HepG2 (cell line): ENCODE measurements at regions not wholly inside any gene's neighbourhood (a gene's known extent, or its start where the extent isn't known, plus 50 kb on each side); places are given as distances from the start of the nearest gene placed in this dataset.

Source experiments
- CHD2 ChIP-seq: IDR thresholded peaks from 2 replicates; pipeline ENCODE4 v1.6.1; 2011; ENCODE audit warnings: low read depth, low read length, improper control_type of control experiment
- CTCF ChIP-seq: sonication (generic); formaldehyde crosslinking; IDR thresholded peaks from 2 replicates; pipeline ENCODE4 v1.5.0; 2020; ENCODE audit warnings: mild to moderate bottlenecking, missing genetic modification reagents, moderate library complexity
- EP300 ChIP-seq, 3 experiments: sonication (generic) in 1 of 3; formaldehyde crosslinking in 1 of 3; IDR thresholded peaks; 2 replicates each; pipeline versions ENCODE4 v1.5.1 to v1.6.1; 2011 to 2020; ENCODE audit warnings: low read depth in 2 of 3, low read length in 2 of 3, borderline replicate concordance in 1 of 3, improper control_type of control experiment in 1 of 3, mild to moderate bottlenecking in 1 of 3, missing genetic modification reagents in 1 of 3, moderate library complexity in 1 of 3
- FOXP4 ChIP-seq: sonication (generic); formaldehyde crosslinking; IDR thresholded peaks from 2 replicates; pipeline ENCODE4 v1.4.0; 2020; ENCODE audit warnings: missing genetic modification reagents
- GATAD1 ChIP-seq: IDR thresholded peaks from 2 replicates; pipeline ENCODE4 v1.6.1; 2016; ENCODE audit warnings: missing genetic modification reagents, missing compliant biosample characterization
- GLI4 ChIP-seq: sonication (generic); formaldehyde crosslinking; IDR thresholded peaks from 2 replicates; pipeline ENCODE4 v1.5.1; 2020; ENCODE audit warnings: missing genetic modification reagents, mild to moderate bottlenecking, moderate library complexity, borderline replicate concordance
- HCFC1 ChIP-seq: fragments of 150-350 bp; IDR thresholded peaks from 2 replicates; pipeline ENCODE4 v1.6.1; 2014; ENCODE audit warnings: low read depth, low read length
- MBNL3 ChIP-seq: fragments of 250-450 bp; sonication (Bioruptor Pico); conservative IDR thresholded peaks from 2 replicates; pipeline ENCODE4 v1.8.0; 2022; ENCODE audit warnings: mild to moderate bottlenecking, inconsistent platforms
- POLR2A ChIP-seq, 2 experiments: IDR thresholded peaks; 2 replicates each; pipeline ENCODE4 v1.6.1; 2011; ENCODE audit warnings: low read depth in 2 of 2, low read length in 2 of 2, mild to moderate bottlenecking in 1 of 2, moderate library complexity in 1 of 2; ENCODE audit not compliant: insufficient read depth in 1 of 2
- RAD21 ChIP-seq: fragments of 450-650 bp; formaldehyde crosslinking; IDR thresholded peaks from 2 replicates; pipeline ENCODE4 v1.5.0; 2020; ENCODE audit warnings: mild to moderate bottlenecking
- SMARCC2 ChIP-seq: fragments of 450-650 bp; IDR thresholded peaks from 2 replicates; pipeline ENCODE4 v1.6.1; 2017; ENCODE audit warnings: antibody characterized with exemption, mild to moderate bottlenecking
- ZNF143 ChIP-seq: sonication (generic); formaldehyde crosslinking; IDR thresholded peaks from 2 replicates; pipeline ENCODE4 v1.4.0; 2020; ENCODE audit warnings: missing genetic modification reagents
- ZNF629 ChIP-seq: sonication (generic); formaldehyde crosslinking; conservative IDR thresholded peaks from 2 replicates; pipeline ENCODE4 v1.5.0; 2020; ENCODE audit warnings: missing genetic modification reagents
- TF ChIP-seq, protein P1 (sequence below): sonication (generic); formaldehyde crosslinking; IDR thresholded peaks from 2 replicates; pipeline ENCODE4 v1.4.0; 2020; ENCODE audit warnings: missing genetic modification reagents, borderline replicate concordance

- TF ChIP-seq EP300 (IDR thresholded peaks at IDR 0.05; ENCODE audit: low read depth in 2 of 2, low read length in 2 of 2) (no peak), EP300 (CRISPR knock-in tag; IDR thresholded peaks at IDR 0.05; ENCODE audit: borderline replicate concordance) (no peak), FOXP4 (no peak), GATAD1 (CRISPR knock-in tag) (no peak), POLR2A (IDR thresholded peaks at IDR 0.05; ENCODE audit: insufficient read depth in 1 of 2, low read depth in 2 of 2, low read length in 2 of 2) (no peak), ZNF629 (CRISPR knock-in tag) (no peak), MBNL3 (CRISPR knock-in tag) (no peak), ZNF143 (CRISPR knock-in tag) (no peak), CTCF (CRISPR knock-in tag) (no peak), HCFC1 (no peak), SMARCC2 (no peak), RAD21 (no peak), CHD2 (no peak), GLI4 (no peak)
- TF ChIP-seq, protein P1, sequence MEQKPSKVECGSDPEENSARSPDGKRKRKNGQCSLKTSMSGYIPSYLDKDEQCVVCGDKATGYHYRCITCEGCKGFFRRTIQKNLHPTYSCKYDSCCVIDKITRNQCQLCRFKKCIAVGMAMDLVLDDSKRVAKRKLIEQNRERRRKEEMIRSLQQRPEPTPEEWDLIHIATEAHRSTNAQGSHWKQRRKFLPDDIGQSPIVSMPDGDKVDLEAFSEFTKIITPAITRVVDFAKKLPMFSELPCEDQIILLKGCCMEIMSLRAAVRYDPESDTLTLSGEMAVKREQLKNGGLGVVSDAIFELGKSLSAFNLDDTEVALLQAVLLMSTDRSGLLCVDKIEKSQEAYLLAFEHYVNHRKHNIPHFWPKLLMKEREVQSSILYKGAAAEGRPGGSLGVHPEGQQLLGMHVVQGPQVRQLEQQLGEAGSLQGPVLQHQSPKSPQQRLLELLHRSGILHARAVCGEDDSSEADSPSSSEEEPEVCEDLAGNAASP (CRISPR knock-in tag), result no peak
Observed at GRCh38 chr6:168136001-168136400, 57.0 kb upstream of the FRMD1 start.
